ENCODE measurements at regions not wholly inside any gene's neighbourhood (a gene's known extent, or its start where the extent isn't known, plus 50 kb on each side); places are given as distances from the start of the nearest gene placed in this dataset.

GRCh38 chr2:223418131-223418530, 184.0 kb downstream of the SCG2 start:
- Mint-ChIP-seq H3K4me3 (no peak overlapping the region), H3K36me3 (ENCODE audit: low read depth) (no peaks in the 10 kb centered on the region), H3K27ac (no peak overlapping the region), H3K9me3 (no peaks in the 10 kb centered on the region), H3K27me3 (ENCODE audit: insufficient read depth) (peaks cover 9% of the 10 kb centered on the region), H3K4me1 (no peaks in the 10 kb centered on the region)
- no peak for TF ChIP-seq CTCF (conservative IDR thresholded peaks at IDR 0.05)
- Histone ChIP-seq H3K4me3 (ENCODE audit: low read length) (no peak overlapping the region), H3K4me1 (ENCODE audit: control insufficient read depth, insufficient read depth, low read length) (no peaks in the 10 kb centered on the region), H3K9me3 (ENCODE audit: control insufficient read depth, low read length) (no peaks in the 10 kb centered on the region), H3K36me3 (ENCODE audit: control insufficient read depth, insufficient read depth, low read length) (no peaks in the 10 kb centered on the region), H3K9ac (ENCODE audit: extremely low read depth, low read length, poor library complexity, severe bottlenecking) (no peak overlapping the region), H3K27ac (ENCODE audit: low read depth, low read length) (no peak overlapping the region), H3K27me3 (ENCODE audit: control insufficient read depth, insufficient read depth, low read length, poor library complexity, severe bottlenecking) (no peaks in the 10 kb centered on the region)
- DNase-seq: no peak
- 94 to 100% methylated on average over 3 to 6 of the region's 6 CpGs for WGBS, 2 experiments (ENCODE audit: insufficient coverage in 1 of 2, insufficient read length in 1 of 2)

DNA sequence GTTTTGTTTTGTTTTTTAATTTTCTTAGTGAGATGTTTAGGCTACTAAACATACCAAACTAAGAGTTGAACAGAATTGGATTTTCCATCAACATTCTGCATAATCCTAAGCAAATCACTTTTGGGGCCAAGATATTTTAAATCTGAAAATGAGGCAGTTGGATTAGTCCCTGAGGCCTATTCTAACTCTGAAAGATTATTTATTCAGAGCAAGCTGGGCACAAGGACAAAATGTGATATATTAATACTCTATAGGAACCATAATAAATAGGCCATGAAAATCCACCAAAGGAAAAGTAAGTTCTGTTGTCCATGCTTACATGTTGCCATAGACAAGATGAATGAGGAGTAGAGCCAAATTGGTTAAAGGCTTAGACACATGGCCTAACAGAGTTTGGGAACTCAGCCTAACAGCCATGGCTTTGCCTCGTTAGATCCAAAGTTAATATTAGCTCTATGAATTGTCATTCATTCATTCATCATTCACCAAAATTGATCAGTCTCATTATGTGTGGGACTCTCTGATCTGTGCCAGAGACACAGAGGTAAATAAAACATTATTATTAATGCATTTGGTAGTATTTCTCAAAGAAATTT, 183.5 kb downstream of the SCG2 start:
- Mint-ChIP-seq H3K4me3 (no peak overlapping the region), H3K27ac (no peak overlapping the region), H3K9me3 (no peaks in the 10 kb centered on the region), H3K4me1 (no peaks in the 10 kb centered on the region), H3K36me3 (ENCODE audit: low read depth) (no peaks in the 10 kb centered on the region), H3K27me3 (ENCODE audit: insufficient read depth) (peaks cover 5% of the 10 kb centered on the region)
- H3K9ac ChIP-seq (ENCODE audit: extremely low read depth, low read length, poor library complexity, severe bottlenecking): no peak overlapping the region
- no peak for TF ChIP-seq CTCF (conservative IDR thresholded peaks at IDR 0.05)
- H3K27me3 ChIP-seq (ENCODE audit: control insufficient read depth, insufficient read depth, low read length, poor library complexity, severe bottlenecking): no peaks in the 10 kb centered on the region
- no peak overlapping the region for H3K4me3 ChIP-seq (ENCODE audit: low read length)
- WGBS, 2 experiments (ENCODE audit: insufficient coverage in 1 of 2, insufficient read length in 1 of 2): 90 to 100% methylated on average over 1 of the region's 1 CpG
- no peak overlapping the region for H3K27ac ChIP-seq (ENCODE audit: low read depth, low read length)
- H3K4me1 ChIP-seq (ENCODE audit: control insufficient read depth, insufficient read depth, low read length): no peaks in the 10 kb centered on the region
- DNase-seq: no peak
- H3K36me3 ChIP-seq (ENCODE audit: control insufficient read depth, insufficient read depth, low read length): no peaks in the 10 kb centered on the region
- H3K9me3 ChIP-seq (ENCODE audit: control insufficient read depth, low read length): no peaks in the 10 kb centered on the region

DNA sequence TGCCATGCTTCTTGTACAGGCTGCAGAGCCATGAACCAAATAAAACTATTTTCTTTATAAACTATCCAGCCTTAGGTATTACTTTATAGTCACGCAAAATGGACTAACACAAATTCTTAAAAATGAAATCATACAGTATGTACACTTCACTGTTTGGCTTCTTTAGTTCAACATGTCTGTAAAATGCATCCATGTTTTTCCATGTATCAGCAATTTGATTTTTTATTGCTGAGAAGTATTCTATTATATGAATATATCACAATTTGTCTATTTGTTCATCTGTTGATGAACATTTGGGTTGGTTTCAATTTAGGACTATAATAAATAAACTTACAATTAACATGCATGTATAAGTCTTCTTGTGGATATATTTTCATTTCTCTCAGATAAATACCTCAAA, 182.1 kb downstream of the SCG2 start:
- no peak for DNase-seq
- H3K4me1 ChIP-seq (ENCODE audit: control insufficient read depth, insufficient read depth, low read length): no peaks in the 10 kb centered on the region
- H3K36me3 ChIP-seq (ENCODE audit: control insufficient read depth, insufficient read depth, low read length): no peaks in the 10 kb centered on the region
- Mint-ChIP-seq H3K27ac (no peak overlapping the region), H3K4me1 (no peaks in the 10 kb centered on the region), H3K4me3 (no peak overlapping the region), H3K9me3 (no peaks in the 10 kb centered on the region), H3K27me3 (ENCODE audit: insufficient read depth) (peaks cover 2% of the 10 kb centered on the region), H3K36me3 (ENCODE audit: low read depth) (no peaks in the 10 kb centered on the region)
- 79 to 86% methylated on average over 1 of the region's 1 CpG for WGBS, 2 experiments (ENCODE audit: insufficient coverage in 1 of 2, insufficient read length in 1 of 2)
- H3K9ac ChIP-seq (ENCODE audit: extremely low read depth, low read length, poor library complexity, severe bottlenecking): no peak overlapping the region
- H3K27me3 ChIP-seq (ENCODE audit: control insufficient read depth, insufficient read depth, low read length, poor library complexity, severe bottlenecking): no peaks in the 10 kb centered on the region
- no peak for TF ChIP-seq CTCF (conservative IDR thresholded peaks at IDR 0.05)
- no peaks in the 10 kb centered on the region for H3K9me3 ChIP-seq (ENCODE audit: control insufficient read depth, low read length)
- H3K4me3 ChIP-seq (ENCODE audit: low read length): no peak overlapping the region
- no peak overlapping the region for H3K27ac ChIP-seq (ENCODE audit: low read depth, low read length)
